CD14-positive monocyte (primary cell): ENCODE measurements at regions not wholly inside any gene's neighbourhood (a gene's known extent, or its start where the extent isn't known, plus 50 kb on each side); places are given as distances from the start of the nearest gene placed in this dataset.
A peak's percentile ranks its signal among the peaks of the same experiment; 100 is the strongest.

Experiments used
- DNase-seq, 3 donors: peaks; one replicate each; pipeline ENCODE4 v3.0.0-alpha.2; 2011 to 2022
- H2AFZ ChIP-seq: 2 replicates; pipeline ENCODE4 v1.6.0; 2012; ENCODE audit warnings: mild to moderate bottlenecking, low read depth, low read length, inconsistent platforms; ENCODE audit not compliant: insufficient read depth, poor library complexity, severe bottlenecking
- H3K27ac ChIP-seq, 2 donors: 1 replicate in 1 of 2; 2 replicates in 1 of 2; pipeline ENCODE4 v1.5.1; 2012 to 2013; ENCODE audit warnings: low read length in 2 of 2, control low read depth in 1 of 2, inconsistent platforms in 1 of 2, low read depth in 1 of 2, mild to moderate bottlenecking in 1 of 2
- H3K27me3 ChIP-seq, 2 donors: one replicate each; pipeline versions ENCODE4 v1.6.0 to v1.6.1; 2011 to 2013; ENCODE audit warnings: low read length in 2 of 2; ENCODE audit not compliant: control insufficient read depth in 2 of 2, insufficient read depth in 2 of 2
- H3K36me3 ChIP-seq, 2 donors: replicated peaks in 1 of 2; 1 replicate in 1 of 2; 2 replicates in 1 of 2; pipeline versions ENCODE4 v1.5.1 to v1.6.1; 2012 to 2013; ENCODE audit warnings: low read length in 2 of 2, control low read depth in 1 of 2, inconsistent platforms in 1 of 2, mild to moderate bottlenecking in 1 of 2; ENCODE audit not compliant: insufficient read depth in 2 of 2, control insufficient read depth in 1 of 2
- H3K4me1 ChIP-seq, 2 donors: 1 replicate in 1 of 2; 2 replicates in 1 of 2; pipeline versions ENCODE4 v1.5.1 to v1.6.1; 2012 to 2013; ENCODE audit warnings: low read length in 2 of 2, control low read depth in 1 of 2, inconsistent platforms in 1 of 2, mild to moderate bottlenecking in 1 of 2, moderate library complexity in 1 of 2; ENCODE audit not compliant: insufficient read depth in 2 of 2, control insufficient read depth in 1 of 2
- H3K4me2 ChIP-seq: replicated peaks from 2 replicates; pipeline ENCODE3; 2012; ENCODE audit warnings: low read length, moderate library complexity, mild to moderate bottlenecking; ENCODE audit not compliant: poor library complexity, severe bottlenecking; ENCODE audit errors: extremely low read depth
- H3K4me3 ChIP-seq, 3 experiments: fragments of 200-600 bp in 1 of 3; sonication (generic) in 1 of 3; replicated peaks in 1 of 3; 1 replicate in 2 of 3; 2 replicates in 1 of 3; pipeline ENCODE4 v1.5.1; 2011 to 2013; ENCODE audit warnings: low read length in 3 of 3, mild to moderate bottlenecking in 3 of 3, control low read depth in 2 of 3, low read depth in 2 of 3, inconsistent platforms in 1 of 3, moderate library complexity in 1 of 3
- H3K79me2 ChIP-seq: 2 replicates; pipeline ENCODE4 v1.6.0; 2012; ENCODE audit warnings: mild to moderate bottlenecking, control low read depth, inconsistent platforms, low read length, moderate library complexity; ENCODE audit not compliant: insufficient read depth
- H3K9ac ChIP-seq: 2 replicates; pipeline ENCODE4 v1.6.0; 2017; ENCODE audit warnings: low read length, mild to moderate bottlenecking; ENCODE audit not compliant: insufficient read depth, poor library complexity, severe bottlenecking
- H3K9me3 ChIP-seq, 2 donors: replicated peaks in 1 of 2; 1 replicate in 1 of 2; 2 replicates in 1 of 2; pipeline versions ENCODE4 v1.5.1 to v1.6.1; 2012 to 2013; ENCODE audit warnings: low read length in 2 of 2, control low read depth in 1 of 2; ENCODE audit not compliant: control insufficient read depth in 1 of 2, insufficient read depth in 1 of 2
- H4K20me1 ChIP-seq: 2 replicates; pipeline ENCODE4 v1.6.0; 2012; ENCODE audit warnings: mild to moderate bottlenecking, low read length, control low read depth, moderate library complexity; ENCODE audit not compliant: insufficient read depth
- H3K27ac Mint-ChIP-seq, 7 donors: one replicate each; pipeline ENCODE4 v1.8.0; 2020; ENCODE audit warnings: mild to moderate bottlenecking in 7 of 7, mixed read lengths in 7 of 7, moderate library complexity in 6 of 7, inconsistent platforms in 2 of 7
- H3K27me3 Mint-ChIP-seq, 3 donors: one replicate each; pipeline ENCODE4 v1.8.0; 2021 to 2022; ENCODE audit warnings: low read depth in 3 of 3, mild to moderate bottlenecking in 3 of 3, mixed read lengths in 3 of 3, moderate library complexity in 3 of 3, inconsistent platforms in 1 of 3
- H3K36me3 Mint-ChIP-seq, 2 donors: one replicate each; pipeline ENCODE4 v1.8.0; 2020; ENCODE audit warnings: mixed read lengths in 2 of 2, inconsistent platforms in 1 of 2, mild to moderate bottlenecking in 1 of 2
- H3K4me1 Mint-ChIP-seq: one replicate; pipeline ENCODE4 v1.8.0; 2020; ENCODE audit warnings: mild to moderate bottlenecking, mixed read lengths
- H3K4me3 Mint-ChIP-seq, 2 donors: one replicate each; pipeline ENCODE4 v1.8.0; 2020; ENCODE audit warnings: mild to moderate bottlenecking in 2 of 2, mixed read lengths in 2 of 2, moderate library complexity in 1 of 2
- H3K9me3 Mint-ChIP-seq, 7 donors: one replicate each; pipeline ENCODE4 v1.8.0; 2020 to 2022; ENCODE audit warnings: mixed read lengths in 7 of 7, mild to moderate bottlenecking in 6 of 7, moderate library complexity in 6 of 7, inconsistent platforms in 2 of 7
- WGBS: methylation state at CpG from one replicate; pipeline ENCODE4 v1.1.5; 2013; ENCODE audit warnings: missing lambda C conversion rate; ENCODE audit not compliant: insufficient coverage; 5-methylcytosine and 5-hydroxymethylcytosine counted together
- intact Hi-C, 2 donors: fragments of 100-400 bp; cut with micrococcal nuclease; formaldehyde crosslinking; loops; one replicate each; pipeline versions ENCODE4 v1.15.0 to v1.15.1; 2023
- TF ChIP-seq, protein P1 (sequence below): fragments of 200-600 bp; IDR thresholded peaks from one replicate; pipeline ENCODE4 v1.8.0; 2022; ENCODE audit warnings: antibody characterized with exemption, mild to moderate bottlenecking

- Histone ChIP-seq H2AFZ (no peak overlapping the region), H4K20me1 (peaks cover 99% of the 10 kb centered on the region), H3K27ac (no peak overlapping the region), H3K4me1 (no peaks in the 10 kb centered on the region), H3K79me2 (peaks cover 98% of the 10 kb centered on the region), H3K36me3 (peaks cover 15 to 57% of the 10 kb centered on the region in 2 donors), H3K4me3 (no peak overlapping the region), H3K4me2 (no peak overlapping the region), H3K27me3 (no peaks in the 10 kb centered on the region), H3K9ac (no peak overlapping the region), H3K9me3 (no peaks in the 10 kb centered on the region)
- no peaks in the 10 kb centered on the region for H3K27me3 Mint-ChIP-seq
- intact Hi-C loops = no loop called here
- peaks cover 7% of the 10 kb centered on the region for H3K4me1 Mint-ChIP-seq
- no peak overlapping the region for H3K4me3 Mint-ChIP-seq
- peak overlapping the region in 3 of 7 donors; percentile 20 to 73 (median 45) for H3K27ac Mint-ChIP-seq
- H3K36me3 Mint-ChIP-seq = peaks cover 18 to 59% of the 10 kb centered on the region in 2 donors
- TF ChIP-seq, protein P1, sequence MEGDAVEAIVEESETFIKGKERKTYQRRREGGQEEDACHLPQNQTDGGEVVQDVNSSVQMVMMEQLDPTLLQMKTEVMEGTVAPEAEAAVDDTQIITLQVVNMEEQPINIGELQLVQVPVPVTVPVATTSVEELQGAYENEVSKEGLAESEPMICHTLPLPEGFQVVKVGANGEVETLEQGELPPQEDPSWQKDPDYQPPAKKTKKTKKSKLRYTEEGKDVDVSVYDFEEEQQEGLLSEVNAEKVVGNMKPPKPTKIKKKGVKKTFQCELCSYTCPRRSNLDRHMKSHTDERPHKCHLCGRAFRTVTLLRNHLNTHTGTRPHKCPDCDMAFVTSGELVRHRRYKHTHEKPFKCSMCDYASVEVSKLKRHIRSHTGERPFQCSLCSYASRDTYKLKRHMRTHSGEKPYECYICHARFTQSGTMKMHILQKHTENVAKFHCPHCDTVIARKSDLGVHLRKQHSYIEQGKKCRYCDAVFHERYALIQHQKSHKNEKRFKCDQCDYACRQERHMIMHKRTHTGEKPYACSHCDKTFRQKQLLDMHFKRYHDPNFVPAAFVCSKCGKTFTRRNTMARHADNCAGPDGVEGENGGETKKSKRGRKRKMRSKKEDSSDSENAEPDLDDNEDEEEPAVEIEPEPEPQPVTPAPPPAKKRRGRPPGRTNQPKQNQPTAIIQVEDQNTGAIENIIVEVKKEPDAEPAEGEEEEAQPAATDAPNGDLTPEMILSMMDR = no peak
- WGBS = 98% methylated on average over 18 of the region's 25 CpGs
- no peak for DNase-seq
- H3K9me3 Mint-ChIP-seq = no peaks in the 10 kb centered on the region
Observed at GRCh38 chr22:46081036-46081830, 69.1 kb upstream of the PPARA start.

- H3K4me1 Mint-ChIP-seq = peaks cover 6% of the 10 kb centered on the region
- no peak overlapping the region for H3K4me3 ChIP-seq
- intact Hi-C loops = no loop called here
- TF ChIP-seq, protein P1 = no peak
- H3K27ac ChIP-seq = no peak overlapping the region
- peaks cover 98% of the 10 kb centered on the region for H3K79me2 ChIP-seq
- H3K27ac Mint-ChIP-seq = peak overlapping the region in 1 of 7 donors; percentile 45
- H3K36me3 Mint-ChIP-seq = peaks cover 15 to 59% of the 10 kb centered on the region in 2 donors
- no peak overlapping the region for H3K4me3 Mint-ChIP-seq
- H3K27me3 ChIP-seq = no peaks in the 10 kb centered on the region
- 93% methylated on average over 13 of the region's 18 CpGs for WGBS
- no peak for DNase-seq
- H3K9me3 ChIP-seq = no peaks in the 10 kb centered on the region
- no peaks in the 10 kb centered on the region for H3K9me3 Mint-ChIP-seq
- no peaks in the 10 kb centered on the region for H3K27me3 Mint-ChIP-seq
- H3K36me3 ChIP-seq = peaks cover 20 to 60% of the 10 kb centered on the region in 2 donors
- peaks cover 99% of the 10 kb centered on the region for H4K20me1 ChIP-seq
- H3K4me2 ChIP-seq = no peak overlapping the region
- no peaks in the 10 kb centered on the region for H3K4me1 ChIP-seq
- H2AFZ ChIP-seq = no peak overlapping the region
- H3K9ac ChIP-seq = no peak overlapping the region
Observed at GRCh38 chr22:46081831-46082210, 68.5 kb upstream of the PPARA start.
